ENCODE measurements at regions not wholly inside any gene's neighbourhood (a gene's known extent, or its start where the extent isn't known, plus 50 kb on each side); places are given as distances from the start of the nearest gene placed in this dataset.

- peaks cover 0 to 4% of the 10 kb centered on the region in 2 donors for H3K9me3 ChIP-seq (ENCODE audit: control insufficient read depth in 2 of 2, insufficient read depth in 1 of 2, low read depth in 1 of 2, low read length in 1 of 2)
- no peaks in the 10 kb centered on the region for H3K27me3 ChIP-seq (ENCODE audit: control insufficient read depth in 1 of 2, insufficient read depth in 2 of 2, low read length in 2 of 2)
- no peak overlapping the region for H3K4me3 ChIP-seq (ENCODE audit: low read depth in 1 of 2, low read length in 2 of 2)
- H3K4me1 ChIP-seq (ENCODE audit: control insufficient read depth in 2 of 2, insufficient read depth in 2 of 2, low read length in 1 of 2), result no peaks in the 10 kb centered on the region
- WGBS, 2 donors, result 81 to 82% methylated on average over 3 of the region's 3 CpGs
- H3K27ac ChIP-seq (ENCODE audit: low read depth in 2 of 2, low read length in 1 of 2), result no peak overlapping the region
- no peaks in the 10 kb centered on the region for H3K36me3 ChIP-seq (ENCODE audit: control insufficient read depth in 2 of 2, insufficient read depth in 2 of 2, low read length in 1 of 2)
These were observed 83.4 kb upstream of the MGMT start for GRCh38 chr10:129383651-129384050.

- Histone ChIP-seq H3K4me3 (ENCODE audit: low read depth in 1 of 2, low read length in 2 of 2) (no peak overlapping the region), H3K36me3 (ENCODE audit: control insufficient read depth in 2 of 2, insufficient read depth in 2 of 2, low read length in 1 of 2) (no peaks in the 10 kb centered on the region), H3K27me3 (ENCODE audit: control insufficient read depth in 1 of 2, insufficient read depth in 2 of 2, low read length in 2 of 2) (no peaks in the 10 kb centered on the region), H3K9me3 (ENCODE audit: control insufficient read depth in 2 of 2, insufficient read depth in 1 of 2, low read depth in 1 of 2, low read length in 1 of 2) (peaks cover 0 to 4% of the 10 kb centered on the region in 2 donors), H3K27ac (ENCODE audit: low read depth in 2 of 2, low read length in 1 of 2) (no peak overlapping the region), H3K4me1 (ENCODE audit: control insufficient read depth in 2 of 2, insufficient read depth in 2 of 2, low read length in 1 of 2) (no peaks in the 10 kb centered on the region)
- 84 to 91% methylated on average over 4 of the region's 4 CpGs for WGBS, 2 donors
These were observed 81.4 kb upstream of the MGMT start for GRCh38 chr10:129385600-129385999.

GRCh38 chr10:129386415-129387257 lies 80.4 kb upstream of the MGMT start:
- 71 to 75% methylated on average over 6 of the region's 6 CpGs for WGBS, 2 donors

GRCh38 chr10:129387258-129387525 lies 79.8 kb upstream of the MGMT start:
- 83 to 85% methylated on average over 5 of the region's 5 CpGs for WGBS, 2 donors
- H3K4me1 ChIP-seq (ENCODE audit: control insufficient read depth in 2 of 2, insufficient read depth in 2 of 2, low read length in 1 of 2), result no peaks in the 10 kb centered on the region
- no peaks in the 10 kb centered on the region for H3K36me3 ChIP-seq (ENCODE audit: control insufficient read depth in 2 of 2, insufficient read depth in 2 of 2, low read length in 1 of 2)
- peaks cover 0 to 4% of the 10 kb centered on the region in 2 donors for H3K9me3 ChIP-seq (ENCODE audit: control insufficient read depth in 2 of 2, insufficient read depth in 1 of 2, low read depth in 1 of 2, low read length in 1 of 2)
- H3K27ac ChIP-seq (ENCODE audit: low read depth in 2 of 2, low read length in 1 of 2), result no peak overlapping the region
- H3K27me3 ChIP-seq (ENCODE audit: control insufficient read depth in 1 of 2, insufficient read depth in 2 of 2, low read length in 2 of 2), result no peaks in the 10 kb centered on the region
- no peak overlapping the region for H3K4me3 ChIP-seq (ENCODE audit: low read depth in 1 of 2, low read length in 2 of 2)

More at GRCh38 chr10:129386415-129387257, 80.4 kb upstream of the MGMT start:
- Histone ChIP-seq H3K9me3 (ENCODE audit: control insufficient read depth in 2 of 2, insufficient read depth in 1 of 2, low read depth in 1 of 2, low read length in 1 of 2) (peaks cover 0 to 4% of the 10 kb centered on the region in 2 donors), H3K27ac (ENCODE audit: low read depth in 2 of 2, low read length in 1 of 2) (no peak overlapping the region), H3K4me1 (ENCODE audit: control insufficient read depth in 2 of 2, insufficient read depth in 2 of 2, low read length in 1 of 2) (no peaks in the 10 kb centered on the region), H3K36me3 (ENCODE audit: control insufficient read depth in 2 of 2, insufficient read depth in 2 of 2, low read length in 1 of 2) (no peaks in the 10 kb centered on the region), H3K4me3 (ENCODE audit: low read depth in 1 of 2, low read length in 2 of 2) (no peak overlapping the region), H3K27me3 (ENCODE audit: control insufficient read depth in 1 of 2, insufficient read depth in 2 of 2, low read length in 2 of 2) (no peaks in the 10 kb centered on the region)

GRCh38 chr10:129388435-129388834 lies 78.6 kb upstream of the MGMT start:
- 89% methylated on average over 7 of the region's 7 CpGs for WGBS, 2 donors
- H3K27ac ChIP-seq (ENCODE audit: low read depth in 2 of 2, low read length in 1 of 2), result no peak overlapping the region
- no peak overlapping the region for H3K4me3 ChIP-seq (ENCODE audit: low read depth in 1 of 2, low read length in 2 of 2)
- no peaks in the 10 kb centered on the region for H3K4me1 ChIP-seq (ENCODE audit: control insufficient read depth in 2 of 2, insufficient read depth in 2 of 2, low read length in 1 of 2)
- H3K9me3 ChIP-seq (ENCODE audit: control insufficient read depth in 2 of 2, insufficient read depth in 1 of 2, low read depth in 1 of 2, low read length in 1 of 2), result no peaks in the 10 kb centered on the region
- no peaks in the 10 kb centered on the region for H3K36me3 ChIP-seq (ENCODE audit: control insufficient read depth in 2 of 2, insufficient read depth in 2 of 2, low read length in 1 of 2)
- H3K27me3 ChIP-seq (ENCODE audit: control insufficient read depth in 1 of 2, insufficient read depth in 2 of 2, low read length in 2 of 2), result no peaks in the 10 kb centered on the region

- Histone ChIP-seq H3K4me3 (ENCODE audit: low read depth in 1 of 2, low read length in 2 of 2) (no peak overlapping the region), H3K36me3 (ENCODE audit: control insufficient read depth in 2 of 2, insufficient read depth in 2 of 2, low read length in 1 of 2) (no peaks in the 10 kb centered on the region), H3K27me3 (ENCODE audit: control insufficient read depth in 1 of 2, insufficient read depth in 2 of 2, low read length in 2 of 2) (no peaks in the 10 kb centered on the region), H3K27ac (ENCODE audit: low read depth in 2 of 2, low read length in 1 of 2) (no peak overlapping the region), H3K4me1 (ENCODE audit: control insufficient read depth in 2 of 2, insufficient read depth in 2 of 2, low read length in 1 of 2) (no peaks in the 10 kb centered on the region), H3K9me3 (ENCODE audit: control insufficient read depth in 2 of 2, insufficient read depth in 1 of 2, low read depth in 1 of 2, low read length in 1 of 2) (no peaks in the 10 kb centered on the region)
- 82 to 84% methylated on average over 6 of the region's 6 CpGs for WGBS, 2 donors
These were observed 77.8 kb upstream of the MGMT start for GRCh38 chr10:129389194-129389593.

- no peak overlapping the region for H3K4me3 ChIP-seq (ENCODE audit: low read depth in 1 of 2, low read length in 2 of 2)
- H3K4me1 ChIP-seq (ENCODE audit: control insufficient read depth in 2 of 2, insufficient read depth in 2 of 2, low read length in 1 of 2), result no peaks in the 10 kb centered on the region
- 86 to 94% methylated on average over 1 of the region's 1 CpG for WGBS, 2 donors
- H3K36me3 ChIP-seq (ENCODE audit: control insufficient read depth in 2 of 2, insufficient read depth in 2 of 2, low read length in 1 of 2), result no peaks in the 10 kb centered on the region
- H3K27me3 ChIP-seq (ENCODE audit: control insufficient read depth in 1 of 2, insufficient read depth in 2 of 2, low read length in 2 of 2), result peaks cover 0 to 3% of the 10 kb centered on the region in 2 donors
- no peaks in the 10 kb centered on the region for H3K9me3 ChIP-seq (ENCODE audit: control insufficient read depth in 2 of 2, insufficient read depth in 1 of 2, low read depth in 1 of 2, low read length in 1 of 2)
- H3K27ac ChIP-seq (ENCODE audit: low read depth in 2 of 2, low read length in 1 of 2), result no peak overlapping the region
These were observed 76.9 kb upstream of the MGMT start for GRCh38 chr10:129390147-129390546.

GRCh38 chr10:129390726-129391125 lies 76.3 kb upstream of the MGMT start:
- WGBS, 2 donors, result 91% methylated on average over 8 of the region's 8 CpGs
- no peak overlapping the region for H3K4me3 ChIP-seq (ENCODE audit: low read depth in 1 of 2, low read length in 2 of 2)

GRCh38 chr10:129391464-129391863 lies 75.6 kb upstream of the MGMT start:
- 86 to 91% methylated on average over 8 of the region's 8 CpGs for WGBS, 2 donors
- H3K4me3 ChIP-seq (ENCODE audit: low read depth in 1 of 2, low read length in 2 of 2), result no peak overlapping the region
- peaks cover 0 to 3% of the 10 kb centered on the region in 2 donors for H3K27me3 ChIP-seq (ENCODE audit: control insufficient read depth in 1 of 2, insufficient read depth in 2 of 2, low read length in 2 of 2)
- no peaks in the 10 kb centered on the region for H3K36me3 ChIP-seq (ENCODE audit: control insufficient read depth in 2 of 2, insufficient read depth in 2 of 2, low read length in 1 of 2)
- H3K4me1 ChIP-seq (ENCODE audit: control insufficient read depth in 2 of 2, insufficient read depth in 2 of 2, low read length in 1 of 2), result no peaks in the 10 kb centered on the region
- no peak overlapping the region for H3K27ac ChIP-seq (ENCODE audit: low read depth in 2 of 2, low read length in 1 of 2)
- H3K9me3 ChIP-seq (ENCODE audit: control insufficient read depth in 2 of 2, insufficient read depth in 1 of 2, low read depth in 1 of 2, low read length in 1 of 2), result no peaks in the 10 kb centered on the region

More at GRCh38 chr10:129390726-129391125, 76.3 kb upstream of the MGMT start:
- peaks cover 0 to 3% of the 10 kb centered on the region in 2 donors for H3K27me3 ChIP-seq (ENCODE audit: control insufficient read depth in 1 of 2, insufficient read depth in 2 of 2, low read length in 2 of 2)
- no peaks in the 10 kb centered on the region for H3K4me1 ChIP-seq (ENCODE audit: control insufficient read depth in 2 of 2, insufficient read depth in 2 of 2, low read length in 1 of 2)
- no peaks in the 10 kb centered on the region for H3K36me3 ChIP-seq (ENCODE audit: control insufficient read depth in 2 of 2, insufficient read depth in 2 of 2, low read length in 1 of 2)
- no peaks in the 10 kb centered on the region for H3K9me3 ChIP-seq (ENCODE audit: control insufficient read depth in 2 of 2, insufficient read depth in 1 of 2, low read depth in 1 of 2, low read length in 1 of 2)
- H3K27ac ChIP-seq (ENCODE audit: low read depth in 2 of 2, low read length in 1 of 2), result no peak overlapping the region

- no peaks in the 10 kb centered on the region for H3K36me3 ChIP-seq (ENCODE audit: control insufficient read depth in 2 of 2, insufficient read depth in 2 of 2, low read length in 1 of 2)
- H3K4me1 ChIP-seq (ENCODE audit: control insufficient read depth in 2 of 2, insufficient read depth in 2 of 2, low read length in 1 of 2), result no peaks in the 10 kb centered on the region
- 63 to 64% methylated on average over 10 of the region's 10 CpGs for WGBS, 2 donors
- H3K4me3 ChIP-seq (ENCODE audit: low read depth in 1 of 2, low read length in 2 of 2), result no peak overlapping the region
- H3K27me3 ChIP-seq (ENCODE audit: control insufficient read depth in 1 of 2, insufficient read depth in 2 of 2, low read length in 2 of 2), result peaks cover 0 to 3% of the 10 kb centered on the region in 2 donors
- no peak overlapping the region for H3K27ac ChIP-seq (ENCODE audit: low read depth in 2 of 2, low read length in 1 of 2)
- no peaks in the 10 kb centered on the region for H3K9me3 ChIP-seq (ENCODE audit: control insufficient read depth in 2 of 2, insufficient read depth in 1 of 2, low read depth in 1 of 2, low read length in 1 of 2)
These were observed 74.2 kb upstream of the MGMT start for GRCh38 chr10:129392855-129393254.
